GM03348 (cell line): ENCODE measurements at regions not wholly inside any gene's neighbourhood (a gene's known extent, or its start where the extent isn't known, plus 50 kb on each side); places are given as distances from the start of the nearest gene placed in this dataset.

Experiments used
- DNase-seq: peaks from one replicate; pipeline ENCODE4 v3.0.0; 2012; ENCODE audit warnings: low spot score

DNA sequence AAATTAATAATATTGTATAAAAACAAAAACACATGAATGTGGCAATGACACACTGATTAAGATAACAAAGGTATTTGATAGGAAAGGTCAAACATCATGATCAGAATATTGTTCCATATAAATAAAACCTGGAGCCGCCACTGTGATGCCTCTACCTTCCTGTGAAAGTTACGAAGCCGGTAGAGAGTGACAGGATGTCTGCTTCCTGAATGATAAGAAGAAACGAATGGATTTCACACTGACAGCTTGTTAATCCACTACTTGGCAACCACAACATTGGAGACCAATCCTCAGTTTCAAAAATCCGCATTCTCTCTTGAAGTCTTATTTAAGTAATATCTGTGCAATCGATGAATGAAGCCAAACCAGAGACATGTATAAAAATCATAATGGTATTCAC lies 315.1 kb downstream of the HDGFL1 start:
- DNase-seq: no peak

GRCh38 chr6:22886650-22887581 lies 317.6 kb downstream of the HDGFL1 start:
- peak; percentile 32 for DNase-seq

DNA sequence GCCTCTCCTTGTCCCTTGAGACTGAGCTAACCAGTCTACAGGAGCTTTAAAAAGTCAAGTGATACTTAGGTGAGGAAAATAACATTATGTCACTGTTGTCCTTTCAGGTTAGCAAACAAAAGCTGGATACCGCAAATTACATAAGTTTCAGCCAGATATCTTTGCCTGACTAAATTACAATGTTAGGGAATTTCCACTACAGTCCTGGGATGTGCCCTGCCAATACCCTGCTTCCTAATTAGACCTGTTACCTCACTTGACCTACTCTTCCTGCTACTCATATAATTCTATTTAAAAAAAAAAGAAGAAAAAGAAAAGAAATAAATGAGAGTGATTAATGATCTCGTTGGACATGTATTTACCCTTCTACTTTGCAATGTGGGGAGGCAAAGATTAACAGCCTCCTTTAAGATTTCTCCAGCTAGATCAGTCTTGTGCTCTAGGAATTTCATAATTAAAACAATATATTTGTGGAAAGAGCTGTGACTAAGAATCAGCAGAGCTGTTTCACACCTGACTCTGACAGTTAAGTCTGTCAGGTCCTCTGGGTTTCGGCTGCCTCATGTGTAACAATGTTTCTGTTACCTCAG lies 318.9 kb downstream of the HDGFL1 start:
- DNase-seq: no peak

GRCh38 chr6:22891934-22892333 lies 322.6 kb downstream of the HDGFL1 start:
- no peak for DNase-seq

- DNase-seq: peak; percentile 86
Measured at GRCh38 chr6:22892452-22892851, 323.1 kb downstream of the HDGFL1 start.

DNA sequence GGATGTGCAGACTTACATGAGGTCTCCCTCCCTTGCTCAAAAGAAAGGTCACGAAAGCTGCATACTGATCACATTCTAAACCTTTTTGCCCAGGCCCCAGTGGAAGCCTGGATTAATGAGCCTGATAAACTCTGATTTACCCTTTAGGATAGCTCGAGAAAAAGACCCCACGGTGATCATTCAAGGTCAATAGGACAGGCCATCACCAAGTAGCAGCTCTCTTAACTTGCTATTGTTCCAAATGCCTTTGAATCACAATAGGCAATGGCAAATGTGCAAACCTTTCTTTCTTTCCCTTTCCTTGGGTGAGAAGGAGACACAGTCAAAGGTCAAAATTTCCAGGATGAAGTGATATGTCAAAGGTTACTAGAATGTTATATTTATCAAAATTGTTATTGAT lies 327.3 kb downstream of the HDGFL1 start:
- DNase-seq: no peak

GRCh38 chr6:22899426-22899825 lies 330.1 kb downstream of the HDGFL1 start:
- no peak for DNase-seq

- DNase-seq: no peak
Measured at GRCh38 chr6:22903826-22904225, 334.5 kb downstream of the HDGFL1 start.

- no peak for DNase-seq
Measured at GRCh38 chr6:22904431-22904830, 335.1 kb downstream of the HDGFL1 start.

DNA sequence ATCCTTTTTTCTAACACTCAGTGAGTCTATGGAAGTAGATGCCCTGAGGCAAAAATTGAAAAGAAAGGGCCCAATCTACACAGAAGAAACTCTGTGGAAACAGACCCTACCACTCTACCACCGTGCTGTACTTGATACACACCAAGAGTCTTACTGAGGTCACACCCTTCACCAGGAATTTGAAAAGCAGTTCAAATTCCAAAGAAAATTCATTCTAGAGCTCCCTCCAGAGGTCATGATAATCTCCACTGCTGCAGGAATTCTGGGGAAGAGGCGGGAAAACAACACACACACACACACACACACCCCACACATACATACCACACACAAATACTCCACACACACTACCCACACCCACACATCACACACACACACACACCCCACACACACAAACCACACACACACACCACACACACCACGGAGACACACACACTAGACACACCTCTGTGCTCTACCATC lies 336.8 kb downstream of the HDGFL1 start:
- DNase-seq: peak; percentile 66

DNA sequence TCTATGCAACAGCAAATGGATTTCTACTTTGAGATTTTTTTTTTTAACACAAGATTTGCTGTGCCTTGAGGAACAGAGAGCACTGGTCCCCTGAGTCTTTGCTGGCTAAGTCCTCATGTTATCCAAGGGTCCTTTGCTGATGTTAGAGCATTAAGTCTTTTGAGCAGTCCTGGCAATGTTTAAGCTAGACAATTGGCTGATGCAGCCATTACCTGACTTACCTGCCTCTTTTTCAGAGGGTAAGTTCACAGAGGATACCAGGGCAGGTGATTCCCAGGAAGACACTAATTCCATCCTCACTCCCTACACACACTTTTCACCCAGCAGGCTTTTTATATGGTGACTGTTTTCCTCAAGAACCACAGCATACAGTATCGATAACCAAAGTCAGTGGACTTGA lies 337.7 kb downstream of the HDGFL1 start:
- DNase-seq: no peak

GRCh38 chr6:22910370-22910769 lies 341.0 kb downstream of the HDGFL1 start:
- no peak for DNase-seq

DNA sequence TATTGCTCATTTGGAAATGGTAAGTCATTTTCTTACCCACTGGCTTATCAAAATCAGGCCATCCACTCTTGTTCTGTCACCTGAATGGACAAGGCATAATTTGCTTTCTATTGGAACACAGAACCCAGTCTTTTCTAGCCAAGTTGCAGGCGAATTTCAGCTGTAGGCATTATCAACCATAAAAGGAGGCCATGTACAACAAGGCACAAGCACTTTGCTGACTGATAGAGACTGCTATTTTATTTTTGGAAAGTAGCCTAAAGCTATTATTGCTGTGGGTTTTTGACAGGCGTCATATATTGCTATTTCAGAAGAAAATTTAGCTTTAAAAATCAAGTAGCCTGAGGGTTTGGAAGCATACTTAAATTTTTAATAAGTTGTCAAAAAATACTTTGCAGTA lies 344.2 kb downstream of the HDGFL1 start:
- no peak for DNase-seq

DNA sequence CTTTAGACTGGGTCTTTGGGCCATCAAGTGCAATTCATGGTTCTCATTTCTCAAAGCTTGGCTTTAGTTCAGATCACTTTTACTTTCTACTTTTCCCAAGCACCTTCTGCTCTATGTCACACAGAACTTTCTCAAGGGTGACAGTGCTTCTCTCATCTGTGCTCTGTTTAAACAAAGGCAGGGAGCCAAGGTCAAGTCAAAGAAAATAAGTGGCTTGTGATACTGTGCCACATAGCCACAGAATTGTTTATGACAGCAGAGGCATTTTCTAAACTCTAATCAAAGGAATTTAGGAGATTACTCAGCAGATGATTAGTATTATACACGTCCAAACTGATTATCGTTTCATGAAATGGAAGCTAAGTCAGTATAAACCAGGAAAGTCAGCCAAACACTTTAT lies 348.0 kb downstream of the HDGFL1 start:
- no peak for DNase-seq

DNA sequence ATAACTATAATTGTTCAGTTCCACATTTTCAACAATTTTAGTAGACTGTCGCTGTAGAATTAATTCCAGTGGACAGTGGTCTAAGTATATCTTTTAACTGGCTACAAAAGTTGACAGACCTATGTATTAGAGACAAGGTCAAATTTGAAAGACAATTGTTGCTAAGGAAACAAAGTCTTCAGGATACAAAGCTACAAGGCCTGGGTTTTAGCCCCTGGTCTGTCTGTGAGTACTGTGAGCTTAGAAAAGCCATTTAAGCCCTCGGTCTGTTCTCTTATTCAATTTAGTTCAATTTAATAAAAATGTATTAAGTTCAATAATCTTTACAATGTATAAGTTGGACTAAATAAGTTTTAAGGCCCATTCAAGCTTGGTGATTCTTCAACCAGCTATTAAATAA lies 352.5 kb downstream of the HDGFL1 start:
- no peak for DNase-seq

GRCh38 chr6:22925304-22925835 lies 356.0 kb downstream of the HDGFL1 start:
- no peak for DNase-seq

DNA sequence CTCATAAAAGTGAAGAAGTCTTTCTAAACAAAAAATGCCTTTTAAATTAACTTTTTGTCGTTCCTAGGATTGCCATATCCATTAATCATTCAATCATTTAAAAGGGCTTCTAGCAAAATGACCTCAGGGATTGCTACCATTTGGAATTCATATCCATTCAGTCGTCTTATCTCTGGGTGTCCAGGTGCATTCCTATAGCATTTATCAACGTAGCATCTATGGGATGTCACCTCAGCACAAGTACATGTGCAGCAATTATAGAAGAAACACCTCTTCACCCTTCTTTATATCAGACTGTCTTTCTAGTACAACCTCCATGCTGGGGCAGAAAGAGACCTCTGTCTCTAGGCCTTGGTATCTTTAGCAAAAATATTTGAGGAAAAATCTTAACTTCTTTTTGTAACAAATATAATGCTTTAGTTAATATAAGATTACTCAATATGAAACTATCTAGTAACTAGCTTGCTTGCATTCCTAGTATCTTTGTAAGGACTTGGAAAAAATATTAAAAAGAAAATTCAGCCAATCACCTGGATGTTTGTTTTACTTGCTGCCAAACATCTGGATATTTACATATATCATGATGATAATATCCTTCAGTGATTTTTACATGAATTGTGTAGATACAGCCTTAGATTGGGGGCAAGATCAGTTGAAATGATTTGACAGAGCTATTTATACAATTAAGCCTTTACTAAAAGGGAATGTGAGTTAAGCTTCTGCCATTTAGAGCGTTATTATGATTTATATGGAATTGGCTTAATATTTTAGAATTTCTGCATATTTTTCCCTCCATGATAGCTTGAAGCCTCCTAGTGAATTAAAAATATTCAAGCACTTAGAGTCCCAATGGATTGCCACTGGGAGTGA lies 356.8 kb downstream of the HDGFL1 start:
- peak; percentile 10 for DNase-seq

DNA sequence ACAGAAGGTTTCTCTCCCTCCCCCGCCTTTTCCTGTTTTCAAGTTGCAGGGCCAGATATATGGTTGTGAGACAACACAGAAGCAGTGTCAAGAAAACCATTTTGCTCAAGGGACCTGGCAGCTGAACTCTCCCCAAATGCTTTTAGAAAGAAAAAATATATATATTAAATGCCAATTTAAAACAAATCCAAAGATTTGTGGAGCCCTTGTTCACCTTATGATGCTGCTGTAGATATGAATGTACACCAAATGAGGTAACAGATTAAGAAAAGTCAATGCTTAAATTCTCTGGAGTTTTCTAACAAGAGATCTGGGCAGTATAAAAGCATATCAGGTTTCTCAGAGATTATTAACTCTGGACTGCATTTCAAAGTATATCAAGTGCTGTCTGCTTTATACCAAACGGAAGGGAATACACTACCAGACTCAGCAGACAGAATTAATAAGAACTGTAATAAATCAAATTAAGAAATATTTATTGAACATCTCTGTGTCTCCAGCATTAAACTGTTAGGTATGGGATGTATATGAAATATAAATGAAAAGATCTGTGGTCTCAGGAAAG lies 357.5 kb downstream of the HDGFL1 start:
- no peak for DNase-seq

DNA sequence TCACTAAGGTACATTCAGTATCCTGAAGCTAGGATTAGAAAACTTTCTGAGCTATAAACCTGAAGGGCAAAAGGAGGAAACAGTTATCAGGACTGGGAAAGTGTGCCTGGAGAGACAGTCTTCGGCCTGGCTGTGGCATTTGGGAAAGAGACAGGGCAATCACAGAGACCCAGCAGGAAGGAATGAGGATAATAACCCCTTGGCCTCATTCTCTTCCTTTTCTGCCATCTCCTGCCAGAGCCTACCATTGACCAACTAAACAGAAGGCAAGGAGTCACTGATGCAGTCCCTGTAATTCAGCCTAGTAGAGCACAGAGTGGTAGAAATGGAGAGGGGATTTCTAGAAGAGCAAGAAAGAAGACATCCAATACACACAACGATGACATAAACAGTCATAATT lies 359.4 kb downstream of the HDGFL1 start:
- no peak for DNase-seq

DNA sequence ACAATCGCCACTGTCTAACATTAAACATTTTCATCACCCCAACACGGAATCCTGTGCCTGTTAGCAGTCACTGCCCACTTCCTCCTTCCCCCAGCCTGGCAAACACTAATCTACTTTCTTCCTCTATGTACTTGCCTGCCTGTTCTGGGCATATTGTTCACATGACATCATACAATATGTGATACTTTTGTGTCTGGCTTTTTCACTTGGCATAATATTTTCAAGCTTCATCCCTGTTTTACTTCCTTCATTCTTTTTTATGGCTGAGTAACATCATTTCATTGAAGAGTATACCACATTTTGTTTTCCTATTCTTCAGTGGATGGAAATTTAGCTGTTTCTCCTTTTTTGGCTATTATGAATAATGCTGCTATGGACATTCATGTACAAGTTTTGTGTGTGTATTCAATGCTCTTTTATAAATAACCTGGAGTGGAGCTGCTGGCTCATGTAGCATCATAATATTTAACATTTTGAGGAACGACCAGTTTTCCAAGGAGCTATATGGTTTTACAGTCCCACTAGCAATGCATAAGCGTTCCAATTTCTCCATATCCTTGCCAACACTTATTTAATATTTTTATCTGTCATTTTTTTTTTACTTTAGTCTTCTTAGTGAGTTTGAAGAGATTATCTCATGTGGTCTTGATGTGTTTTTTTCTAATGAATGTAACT lies 360.1 kb downstream of the HDGFL1 start:
- no peak for DNase-seq

GRCh38 chr6:22940581-22941290 lies 371.4 kb downstream of the HDGFL1 start:
- peak; percentile 9 for DNase-seq
